ENCODE measurements at regions not wholly inside any gene's neighbourhood (a gene's known extent, or its start where the extent isn't known, plus 50 kb on each side); places are given as distances from the start of the nearest gene placed in this dataset.
A peak's percentile ranks its signal among the peaks of the same experiment; 100 is the strongest.
"Not testable (repeated sequence)": the region's sequence is repeated elsewhere in the genome, so short reads cannot be mapped to it uniquely, and the experiment has no call there.

GRCh38 chr2:221771297-221771696 is 199.2 kb upstream of the EPHA4 start:
- DNase-seq = no peak

GRCh38 chr2:221767106-221768012 is 195.3 kb upstream of the EPHA4 start:
- no peak for DNase-seq

GRCh38 chr2:221762496-221762895 is 190.4 kb upstream of the EPHA4 start:
- no peak for DNase-seq

- DNase-seq = no peak
Observed at GRCh38 chr2:221761260-221761659, 189.2 kb upstream of the EPHA4 start.

- DNase-seq = peak in 2 of 56 donors; percentile 1 to 12
Observed at GRCh38 chr2:221758076-221758475, 186.0 kb upstream of the EPHA4 start.

GRCh38 chr2:221753401-221753800 is 181.3 kb upstream of the EPHA4 start:
- no peak for DNase-seq

GRCh38 chr2:221752781-221753180 is 180.7 kb upstream of the EPHA4 start:
- no peak for DNase-seq

GRCh38 chr2:221750316-221750715 is 178.2 kb upstream of the EPHA4 start:
- DNase-seq = no peak

GRCh38 chr2:221747289-221747972 is 175.3 kb upstream of the EPHA4 start:
- no peak for DNase-seq

GRCh38 chr2:221741496-221742211 is 169.6 kb upstream of the EPHA4 start:
- DNase-seq = no peak

- DNase-seq = no peak
Observed at GRCh38 chr2:221731432-221732145, 159.5 kb upstream of the EPHA4 start.

- DNase-seq = no peak
Observed at GRCh38 chr2:221726894-221727513, 154.9 kb upstream of the EPHA4 start.

- no peak for DNase-seq
Observed at GRCh38 chr2:221724631-221725203, 152.6 kb upstream of the EPHA4 start.

- not testable (repeated sequence) for DNase-seq
Observed at GRCh38 chr2:221724117-221724516, 152.0 kb upstream of the EPHA4 start.

- no peak for DNase-seq
Observed at GRCh38 chr2:221716426-221717303, 144.6 kb upstream of the EPHA4 start.

- no peak for DNase-seq
Observed at GRCh38 chr2:221715523-221716247, 143.6 kb upstream of the EPHA4 start.

- DNase-seq = no peak
Observed at GRCh38 chr2:221710744-221711143, 138.6 kb upstream of the EPHA4 start.

- no peak for DNase-seq
Observed at GRCh38 chr2:221708902-221709301, 136.8 kb upstream of the EPHA4 start.

Measured in amygdala (tissue), 56 donors.